ENCODE measurements at regions not wholly inside any gene's neighbourhood (a gene's known extent, or its start where the extent isn't known, plus 50 kb on each side); places are given as distances from the start of the nearest gene placed in this dataset.

- no peaks in the 10 kb centered on the region for H3K27me3 ChIP-seq
These were observed 874.1 kb downstream of the ZPLD1 start for GRCh38 chr3:103308921-103309320.

GRCh38 chr3:103319912-103320311 is 885.1 kb downstream of the ZPLD1 start:
- no peak for DNase-seq
- TF ChIP-seq CTCF (IDR thresholded peaks at IDR 0.05), result no peak
- no peaks in the 10 kb centered on the region for H3K36me3 ChIP-seq
- ATAC-seq, result no peak
- no peaks in the 10 kb centered on the region for H3K9me3 ChIP-seq
- H3K4me3 ChIP-seq, result no peak overlapping the region
- no peaks in the 10 kb centered on the region for H3K4me1 ChIP-seq
- no peak overlapping the region for H3K27ac ChIP-seq
- H3K27me3 ChIP-seq, result no peaks in the 10 kb centered on the region
- intact Hi-C loops (cut with DNase I), result no loop called here

More at GRCh38 chr3:103308921-103309320, 874.1 kb downstream of the ZPLD1 start:
- Histone ChIP-seq H3K9me3 (no peaks in the 10 kb centered on the region), H3K4me3 (no peak overlapping the region), H3K4me1 (no peaks in the 10 kb centered on the region), H3K27ac (no peak overlapping the region), H3K36me3 (no peaks in the 10 kb centered on the region)
- intact Hi-C loops (cut with DNase I), result no loop called here
- ATAC-seq (no peak), DNase-seq (no peak)
- TF ChIP-seq CTCF (IDR thresholded peaks at IDR 0.05), result no peak

GRCh38 chr3:103337179-103337845 is 902.5 kb downstream of the ZPLD1 start:
- intact Hi-C loops (cut with DNase I), result no loop called here
- no peak for DNase-seq
- H3K4me3 ChIP-seq, result no peak overlapping the region
- ATAC-seq, result no peak
- no peaks in the 10 kb centered on the region for H3K4me1 ChIP-seq
- no peaks in the 10 kb centered on the region for H3K27me3 ChIP-seq
- H3K9me3 ChIP-seq, result no peaks in the 10 kb centered on the region
- no peak for TF ChIP-seq CTCF (IDR thresholded peaks at IDR 0.05)
- H3K27ac ChIP-seq, result no peak overlapping the region
- no peaks in the 10 kb centered on the region for H3K36me3 ChIP-seq

- no peaks in the 10 kb centered on the region for H3K36me3 ChIP-seq
- H3K4me3 ChIP-seq, result no peak overlapping the region
- intact Hi-C loops (cut with DNase I), result no loop called here
- ATAC-seq (no peak), DNase-seq (no peak)
- no peak overlapping the region for H3K27ac ChIP-seq
- H3K4me1 ChIP-seq, result no peaks in the 10 kb centered on the region
- no peaks in the 10 kb centered on the region for H3K27me3 ChIP-seq
- TF ChIP-seq CTCF (IDR thresholded peaks at IDR 0.05), result no peak
- H3K9me3 ChIP-seq, result no peaks in the 10 kb centered on the region
These were observed 906.3 kb downstream of the ZPLD1 start for GRCh38 chr3:103341078-103341606.

GRCh38 chr3:103342205-103342731 is 907.5 kb downstream of the ZPLD1 start:
- no peak for TF ChIP-seq CTCF (IDR thresholded peaks at IDR 0.05)
- no peak overlapping the region for H3K27ac ChIP-seq
- H3K4me3 ChIP-seq, result no peak overlapping the region
- intact Hi-C loops (cut with DNase I), result no loop called here
- DNase-seq (no peak), ATAC-seq (no peak)
- no peaks in the 10 kb centered on the region for H3K9me3 ChIP-seq
- no peaks in the 10 kb centered on the region for H3K36me3 ChIP-seq
- no peaks in the 10 kb centered on the region for H3K27me3 ChIP-seq
- H3K4me1 ChIP-seq, result no peaks in the 10 kb centered on the region

Measured in upper lobe of right lung (tissue), 1 donor.